NT2/D1 (cell line): ENCODE measurements at regions not wholly inside any gene's neighbourhood (a gene's known extent, or its start where the extent isn't known, plus 50 kb on each side); places are given as distances from the start of the nearest gene placed in this dataset.
"Not testable (repeated sequence)": the region's sequence is repeated elsewhere in the genome, so short reads cannot be mapped to it uniquely, and the experiment has no call there.

ENCODE experiments used
- DNase-seq: peaks from one replicate; pipeline ENCODE4 v3.0.0-alpha.2; 2011; ENCODE audit warnings: low read depth, low spot score
- H3K27me3 ChIP-seq: 2 replicates; pipeline ENCODE4 v1.6.0; 2011; ENCODE audit warnings: mild to moderate bottlenecking; ENCODE audit not compliant: insufficient read length, insufficient read depth
- H3K36me3 ChIP-seq: 2 replicates; pipeline ENCODE4 v1.6.1; 2011; ENCODE audit warnings: mild to moderate bottlenecking, low read length, mixed read lengths; ENCODE audit not compliant: insufficient read depth, insufficient read length
- H3K4me1 ChIP-seq: 2 replicates; pipeline ENCODE4 v1.5.1; 2011; ENCODE audit not compliant: insufficient read depth, insufficient read length
- H3K4me3 ChIP-seq: 2 replicates; pipeline ENCODE4 v1.5.1; 2011; ENCODE audit warnings: low read depth; ENCODE audit not compliant: insufficient read length
- H3K9ac ChIP-seq: 2 replicates; pipeline ENCODE4 v1.6.0; 2011; ENCODE audit warnings: low read depth; ENCODE audit not compliant: insufficient read length
- H3K9me3 ChIP-seq: 2 replicates; pipeline ENCODE4 v1.5.1; 2011; ENCODE audit warnings: mild to moderate bottlenecking, low read length; ENCODE audit not compliant: insufficient read depth
- SUZ12 ChIP-seq: IDR thresholded peaks from 2 replicates; pipeline ENCODE4 v1.6.1; 2011; ENCODE audit not compliant: insufficient read length, insufficient read depth; ENCODE audit errors: extremely low read depth
- YY1 ChIP-seq: IDR thresholded peaks from 2 replicates; pipeline ENCODE4 v1.6.1; 2011; ENCODE audit not compliant: insufficient read length, insufficient read depth
- ZNF274 ChIP-seq: IDR thresholded peaks from 2 replicates; pipeline ENCODE4 v1.6.1; 2011; ENCODE audit warnings: mild to moderate bottlenecking, low read depth, low read length

DNA sequence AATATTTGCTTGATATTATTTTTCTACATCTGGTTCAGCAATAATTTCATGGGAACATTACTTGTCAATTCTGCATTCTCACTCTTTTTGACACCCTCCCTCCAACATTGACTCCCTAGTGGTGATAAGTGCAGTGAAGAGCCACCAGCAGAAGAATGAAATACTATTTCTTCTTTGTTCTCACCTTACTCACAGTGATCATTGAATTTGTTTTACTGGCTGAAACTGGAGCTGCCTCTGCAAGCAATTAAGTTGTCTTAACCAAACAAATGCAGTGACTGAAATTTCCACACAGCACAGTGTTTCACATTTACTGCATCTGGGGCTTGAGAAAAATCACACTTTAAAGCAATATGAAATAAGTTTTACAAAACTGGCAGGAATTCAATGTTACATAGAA lies 189.8 kb downstream of the JRKL start:
- H3K36me3 ChIP-seq = no peaks in the 10 kb centered on the region
- H3K9me3 ChIP-seq = no peaks in the 10 kb centered on the region
- no peak overlapping the region for H3K9ac ChIP-seq
- H3K4me3 ChIP-seq = no peak overlapping the region
- TF ChIP-seq ZNF274 = no peak
- no peak for TF ChIP-seq SUZ12
- no peak for TF ChIP-seq YY1
- H3K27me3 ChIP-seq = no peaks in the 10 kb centered on the region
- no peak for DNase-seq
- H3K4me1 ChIP-seq = no peaks in the 10 kb centered on the region

DNA sequence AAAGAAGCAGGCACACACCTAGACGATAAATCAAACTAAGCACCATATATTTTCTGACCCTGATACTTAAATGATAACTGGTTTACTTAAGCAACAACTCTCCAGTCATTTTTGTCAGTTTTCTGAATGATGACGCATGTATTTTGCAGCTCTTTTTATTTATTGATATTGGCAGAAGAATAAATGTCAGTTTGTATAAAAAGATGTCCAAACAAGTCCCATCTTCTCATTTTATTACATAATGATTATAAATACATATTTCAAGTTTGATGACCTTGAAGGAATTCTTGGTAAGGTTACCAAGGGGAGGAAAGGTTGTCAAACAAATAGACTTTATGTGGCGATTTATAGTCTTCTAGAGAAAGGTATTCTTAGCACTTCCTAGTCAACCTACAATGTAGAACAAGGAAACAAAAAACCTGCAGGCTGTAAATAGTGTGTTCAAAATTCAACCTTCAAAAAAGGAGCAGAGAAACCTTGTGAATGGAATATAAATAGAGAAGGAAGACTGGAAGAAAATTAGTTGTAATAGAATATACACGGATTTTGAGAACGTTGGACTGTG lies 190.7 kb downstream of the JRKL start:
- TF ChIP-seq SUZ12 (no peak), ZNF274 (no peak), YY1 (no peak)
- DNase-seq = no peak
- no peaks in the 10 kb centered on the region for H3K9me3 ChIP-seq
- no peaks in the 10 kb centered on the region for H3K4me1 ChIP-seq
- no peaks in the 10 kb centered on the region for H3K27me3 ChIP-seq
- no peaks in the 10 kb centered on the region for H3K36me3 ChIP-seq
- no peak overlapping the region for H3K9ac ChIP-seq
- H3K4me3 ChIP-seq = no peak overlapping the region

DNA sequence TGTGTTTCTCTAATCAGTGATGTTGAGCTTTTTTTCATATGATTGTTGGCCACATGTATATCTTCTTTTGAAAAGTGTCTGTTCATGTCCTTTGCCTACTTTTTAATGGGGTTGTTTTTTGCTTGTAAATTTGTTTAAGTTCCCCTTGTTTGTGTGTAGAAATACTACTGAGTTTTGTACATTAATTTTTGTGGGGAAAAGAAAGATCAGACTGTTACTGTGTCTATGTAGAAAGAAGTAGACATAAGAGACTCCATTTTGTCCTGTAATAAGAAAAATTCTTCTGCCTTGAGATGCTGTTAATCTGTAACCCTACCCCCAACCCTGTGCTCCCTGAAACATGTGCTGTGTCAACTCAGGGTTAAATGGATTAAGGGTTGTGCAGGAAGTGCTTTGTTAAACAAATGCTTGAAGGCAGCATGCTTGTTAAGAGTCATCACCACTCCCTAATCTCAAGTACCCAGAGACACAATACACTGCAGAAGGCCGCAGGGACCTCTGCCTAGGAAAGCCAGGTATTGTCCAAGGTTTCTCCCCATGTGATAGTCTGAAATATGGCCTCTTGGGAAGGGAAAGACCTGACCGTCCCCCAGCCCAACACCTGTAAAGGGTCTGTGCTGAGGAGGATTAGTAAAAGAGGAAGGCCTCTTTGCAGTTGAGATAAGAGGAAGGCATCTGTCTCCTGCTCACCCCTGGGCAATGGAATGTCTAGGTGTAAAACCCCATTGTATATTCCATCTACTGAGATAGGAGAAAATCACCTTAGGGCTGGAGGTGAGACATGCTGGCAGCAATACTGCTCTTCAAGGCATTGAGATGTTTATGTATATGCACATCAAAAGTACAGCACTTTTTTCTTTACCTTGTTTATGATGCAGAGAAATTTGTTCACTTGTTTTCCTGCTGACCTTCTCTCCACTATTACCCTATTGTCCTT lies 196.4 kb downstream of the JRKL start:
- H3K27me3 ChIP-seq, H3K9me3 ChIP-seq, DNase-seq, H3K36me3 ChIP-seq, H3K4me1 ChIP-seq, H3K4me3 ChIP-seq, H3K9ac ChIP-seq: not testable (repeated sequence)

DNA sequence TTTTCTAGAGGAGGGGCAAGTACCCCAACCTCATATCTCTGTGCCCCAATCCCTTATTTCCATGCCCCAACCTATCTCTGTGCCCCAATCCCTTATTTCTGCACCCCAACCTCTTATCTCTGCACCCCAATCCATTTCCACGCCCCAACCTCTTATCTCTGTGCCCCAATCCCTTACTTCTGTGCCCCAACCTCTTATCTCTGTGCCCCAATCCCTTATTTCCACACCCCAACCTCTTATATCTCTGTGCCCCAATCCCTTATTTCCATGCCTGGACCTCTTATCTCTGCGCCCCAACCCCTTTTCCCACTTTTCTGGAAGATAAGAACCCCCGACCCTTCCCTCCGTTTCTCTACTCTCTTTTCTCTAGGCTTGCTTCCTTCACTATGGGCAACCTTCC lies 199.0 kb downstream of the JRKL start:
- H3K9me3 ChIP-seq, DNase-seq, H3K9ac ChIP-seq: not testable (repeated sequence)

DNA sequence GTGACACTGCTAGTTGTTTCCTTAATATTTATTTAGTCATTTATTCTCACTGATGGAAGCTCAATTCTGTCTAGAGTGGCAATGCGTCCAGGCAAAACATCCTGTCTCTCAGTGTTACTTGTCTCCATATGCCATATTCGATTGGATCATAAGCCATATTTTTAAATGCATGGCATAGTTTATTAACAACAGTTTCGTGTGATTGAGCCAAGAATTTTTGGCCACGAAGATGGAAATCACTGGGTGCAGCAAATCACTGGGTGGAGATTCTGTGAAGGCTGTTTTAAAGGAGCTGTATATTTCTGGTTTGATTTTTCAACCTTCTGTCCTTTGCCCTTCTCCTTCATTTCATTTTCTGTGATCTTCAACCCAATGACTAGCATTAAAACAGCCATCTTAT lies 205.2 kb downstream of the JRKL start:
- TF ChIP-seq ZNF274 (no peak), SUZ12 (no peak), YY1 (no peak)
- H3K9ac ChIP-seq = no peak overlapping the region

More for the DNA sequence above, 199.0 kb downstream of the JRKL start:
- H3K4me1 ChIP-seq, H3K27me3 ChIP-seq, H3K4me3 ChIP-seq, H3K36me3 ChIP-seq: not testable (repeated sequence)

DNA sequence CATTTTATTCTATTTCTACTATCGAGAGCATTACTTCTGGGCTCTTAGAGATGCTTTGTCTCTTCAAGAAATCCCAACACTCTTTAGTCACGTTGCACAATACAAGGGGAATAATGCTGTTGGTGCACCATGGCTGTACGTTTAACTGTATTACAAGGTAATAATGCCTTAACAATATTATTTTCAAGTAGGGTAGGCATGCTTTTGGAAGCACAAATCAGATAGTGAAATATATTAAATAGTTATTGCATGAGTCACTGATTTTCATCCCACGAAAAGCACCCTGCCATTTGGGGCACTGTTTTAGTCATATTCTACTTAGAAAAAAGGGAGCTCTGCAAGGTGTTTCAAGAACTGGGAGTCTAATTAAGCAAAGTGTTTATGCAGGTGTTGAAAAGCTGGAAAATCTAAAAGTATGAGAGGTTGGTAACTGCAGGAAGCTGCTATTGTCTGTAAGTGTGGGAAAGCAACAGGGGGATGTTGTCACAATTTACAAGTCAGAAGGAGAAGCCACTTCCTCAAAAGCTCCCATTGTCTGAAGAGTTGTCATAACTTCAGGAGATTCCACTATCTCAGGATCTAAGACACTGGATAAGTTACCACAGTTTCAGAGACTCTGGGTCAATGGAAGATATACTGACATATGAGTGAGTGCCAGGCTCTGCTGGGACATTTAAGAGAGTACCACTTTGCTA lies 218.2 kb downstream of the JRKL start:
- DNase-seq = peak; percentile 60
- Histone ChIP-seq H3K9ac (no peak overlapping the region), H3K9me3 (no peaks in the 10 kb centered on the region), H3K4me1 (no peaks in the 10 kb centered on the region), H3K36me3 (no peaks in the 10 kb centered on the region), H3K27me3 (no peaks in the 10 kb centered on the region), H3K4me3 (no peak overlapping the region)
- TF ChIP-seq YY1 (no peak), SUZ12 (no peak), ZNF274 (no peak)

More for the DNA sequence above, 205.2 kb downstream of the JRKL start:
- H3K27me3 ChIP-seq = no peaks in the 10 kb centered on the region
- H3K36me3 ChIP-seq = no peaks in the 10 kb centered on the region
- no peak for DNase-seq
- H3K4me3 ChIP-seq = no peak overlapping the region
- H3K4me1 ChIP-seq = no peaks in the 10 kb centered on the region
- no peaks in the 10 kb centered on the region for H3K9me3 ChIP-seq

DNA sequence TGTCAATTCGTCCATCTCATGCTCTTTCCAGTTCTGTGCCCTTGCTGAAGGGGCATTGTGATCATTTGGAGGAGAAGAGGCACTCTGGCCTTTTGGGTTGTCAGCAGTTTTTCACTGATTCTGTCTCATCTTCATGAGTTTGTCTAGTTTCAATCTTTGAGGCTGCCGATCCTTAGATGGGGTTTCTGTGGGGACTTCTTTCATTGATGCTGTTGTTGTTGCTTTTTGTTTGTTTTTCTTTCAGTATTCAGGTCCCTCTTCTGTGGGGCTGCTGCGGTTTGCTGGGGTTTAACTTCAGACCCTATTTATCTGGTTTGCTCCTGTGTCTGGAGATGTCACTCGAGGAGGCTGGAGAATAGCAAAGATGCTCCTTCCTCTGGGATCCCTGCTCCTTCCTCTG lies 224.3 kb downstream of the JRKL start:
- Histone ChIP-seq H3K9me3 (no peaks in the 10 kb centered on the region), H3K9ac (no peak overlapping the region)
- TF ChIP-seq ZNF274 (no peak), SUZ12 (no peak), YY1 (no peak)

More for the DNA sequence above, 224.3 kb downstream of the JRKL start:
- DNase-seq = no peak
- Histone ChIP-seq H3K36me3 (no peaks in the 10 kb centered on the region), H3K4me1 (no peaks in the 10 kb centered on the region), H3K4me3 (no peak overlapping the region), H3K27me3 (no peaks in the 10 kb centered on the region)
